Trophoblast cell (in vitro differentiated cells and primary cell): ENCODE measurements at regions not wholly inside any gene's neighbourhood (a gene's known extent, or its start where the extent isn't known, plus 50 kb on each side); places are given as distances from the start of the nearest gene placed in this dataset.

Experiments used
- DNase-seq, 2 donors: peaks; one replicate each; pipeline ENCODE4 v3.0.0-alpha.2; 2016
- H2AFZ ChIP-seq: 2 replicates; pipeline ENCODE4 v1.6.1; 2013; ENCODE audit warnings: low read length, moderate library complexity, mild to moderate bottlenecking; ENCODE audit not compliant: insufficient read depth, poor library complexity
- H2AK5ac ChIP-seq: 2 replicates; pipeline ENCODE4 v1.6.1; 2013; ENCODE audit warnings: mild to moderate bottlenecking, low read length
- H2BK120ac ChIP-seq: 2 replicates; pipeline ENCODE4 v1.6.1; 2013; ENCODE audit warnings: low read length, mild to moderate bottlenecking, moderate library complexity; ENCODE audit not compliant: insufficient read depth, poor library complexity
- H2BK12ac ChIP-seq: 2 replicates; pipeline ENCODE4 v1.6.1; 2013; ENCODE audit warnings: mild to moderate bottlenecking, low read length, moderate library complexity
- H2BK5ac ChIP-seq: 2 replicates; pipeline ENCODE4 v1.6.1; 2013; ENCODE audit warnings: low read length, low read depth, moderate library complexity, mild to moderate bottlenecking; ENCODE audit not compliant: poor library complexity
- H3K14ac ChIP-seq: 2 replicates; pipeline ENCODE4 v1.6.1; 2013; ENCODE audit warnings: mild to moderate bottlenecking, low read length
- H3K18ac ChIP-seq: 2 replicates; pipeline ENCODE4 v1.6.1; 2013; ENCODE audit warnings: mild to moderate bottlenecking, low read length
- H3K23ac ChIP-seq: 2 replicates; pipeline ENCODE4 v1.6.1; 2013; ENCODE audit warnings: low read length
- H3K27ac ChIP-seq: 2 replicates; pipeline ENCODE4 v1.5.1; 2013; ENCODE audit warnings: low read depth, mild to moderate bottlenecking, inconsistent platforms, low read length, moderate library complexity
- H3K27me3 ChIP-seq: 2 replicates; pipeline ENCODE4 v1.6.1; 2013; ENCODE audit warnings: inconsistent platforms, mild to moderate bottlenecking, low read length, moderate library complexity; ENCODE audit not compliant: insufficient read depth
- H3K36me3 ChIP-seq, 2 experiments: 1 replicate in 1 of 2; 2 replicates in 1 of 2; pipeline ENCODE4 v1.6.1; 2013; ENCODE audit warnings: low read length in 2 of 2, mild to moderate bottlenecking in 2 of 2, moderate library complexity in 1 of 2; ENCODE audit not compliant: insufficient read depth in 2 of 2, control insufficient read depth in 1 of 2
- H3K4ac ChIP-seq: 2 replicates; pipeline ENCODE4 v1.6.1; 2013; ENCODE audit warnings: low read depth, mild to moderate bottlenecking, low read length, moderate library complexity
- H3K4me1 ChIP-seq, 2 experiments: 1 replicate in 1 of 2; 2 replicates in 1 of 2; pipeline ENCODE4 v1.6.1; 2013; ENCODE audit warnings: low read length in 2 of 2, mild to moderate bottlenecking in 2 of 2, moderate library complexity in 1 of 2; ENCODE audit not compliant: insufficient read depth in 2 of 2, control insufficient read depth in 1 of 2
- H3K4me2 ChIP-seq: 2 replicates; pipeline ENCODE4 v1.6.1; 2013; ENCODE audit warnings: inconsistent platforms, mild to moderate bottlenecking, low read length, moderate library complexity
- H3K4me3 ChIP-seq: 2 replicates; pipeline ENCODE4 v1.5.1; 2013; ENCODE audit warnings: mild to moderate bottlenecking, low read depth, low read length, inconsistent platforms
- H3K79me1 ChIP-seq: one replicate; pipeline ENCODE4 v1.6.1; 2013; ENCODE audit warnings: low read length
- H3K79me2 ChIP-seq: 2 replicates; pipeline ENCODE4 v1.6.1; 2013; ENCODE audit warnings: low read length, mild to moderate bottlenecking; ENCODE audit not compliant: control insufficient read depth, insufficient read depth, poor library complexity
- H3K9ac ChIP-seq: 2 replicates; pipeline ENCODE4 v1.6.1; 2013; ENCODE audit warnings: mild to moderate bottlenecking, low read length
- H3K9me3 ChIP-seq: 2 replicates; pipeline ENCODE4 v1.6.1; 2013; ENCODE audit warnings: low read depth, mild to moderate bottlenecking, control low read depth, inconsistent platforms, low read length; ENCODE audit not compliant: insufficient read depth
- H4K12ac ChIP-seq: 2 replicates; pipeline ENCODE4 v1.6.1; 2013; ENCODE audit warnings: low read depth, mild to moderate bottlenecking, low read length, moderate library complexity
- H4K8ac ChIP-seq: 2 replicates; pipeline ENCODE4 v1.6.1; 2013; ENCODE audit warnings: low read depth, mild to moderate bottlenecking, low read length, moderate library complexity
- H4K91ac ChIP-seq: one replicate; pipeline ENCODE4 v1.6.1; 2013; ENCODE audit warnings: low read depth, mild to moderate bottlenecking, low read length, moderate library complexity
- WGBS: extraction: QIAGEN DNeasy Blood & Tissue Kit; methylation state at CpG from one replicate; pipeline ENCODE4 v1.1.7; 2013; ENCODE audit warnings: missing lambda C conversion rate; ENCODE audit not compliant: insufficient read length, insufficient coverage; ENCODE audit errors: extremely low coverage; 5-methylcytosine and 5-hydroxymethylcytosine counted together

DNA sequence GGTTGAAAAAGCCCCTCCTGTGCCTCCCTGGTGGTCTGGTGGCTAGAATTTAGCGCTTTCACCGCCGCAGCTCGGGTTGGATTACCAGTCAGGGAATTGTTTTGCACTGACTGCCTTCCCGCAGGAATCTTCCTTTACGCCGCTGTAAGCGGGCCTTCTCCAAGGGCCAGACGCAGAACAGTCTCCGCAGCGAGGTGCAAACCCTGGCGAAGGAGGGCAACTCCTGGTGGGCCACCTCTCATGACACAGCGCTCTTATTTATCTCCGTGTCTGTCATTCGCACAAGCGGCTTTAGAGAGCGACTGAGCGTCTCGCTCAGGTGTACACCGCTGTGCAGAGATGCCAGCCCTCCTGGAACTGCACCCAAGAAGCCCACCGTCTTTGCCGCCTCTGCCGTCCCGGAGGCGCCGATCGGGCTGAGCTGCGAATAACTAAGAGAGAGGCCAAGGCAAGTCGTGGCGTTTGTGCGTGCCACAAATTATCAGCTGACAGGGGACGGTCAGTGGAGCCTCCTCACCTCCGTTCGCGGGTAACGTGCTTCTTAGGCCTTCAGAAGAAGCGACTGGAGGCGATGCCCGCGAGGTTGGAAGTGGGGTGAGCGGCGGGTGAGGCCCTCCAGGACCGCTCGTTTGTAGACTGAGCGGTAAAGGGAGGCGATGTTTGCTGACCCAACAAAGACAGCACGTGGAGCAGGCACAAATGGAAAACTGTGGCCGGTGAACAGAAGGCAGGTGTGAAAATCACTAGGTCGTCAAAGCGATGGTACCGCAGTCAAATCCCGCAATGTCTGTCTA lies 93.5 kb downstream of the PRKAB2 start:
- Histone ChIP-seq H2BK120ac (no peak overlapping the region), H3K18ac (no peak overlapping the region), H3K4ac (no peak overlapping the region), H3K36me3 (no peaks in the 10 kb centered on the region), H2BK12ac (no peak overlapping the region), H3K23ac (no peak overlapping the region), H4K12ac (no peak overlapping the region), H3K27me3 (peaks cover 58% of the 10 kb centered on the region), H3K9ac (no peak overlapping the region), H4K91ac (no peak overlapping the region), H3K4me3 (no peak overlapping the region), H2BK5ac (no peak overlapping the region), H3K4me2 (no peak overlapping the region), H3K4me1 (peaks cover 8 to 11% of the 10 kb centered on the region in 2 experiments), H3K14ac (no peak overlapping the region), H3K79me1 (no peaks in the 10 kb centered on the region), H2AK5ac (no peak overlapping the region), H2AFZ (no peak overlapping the region), H3K9me3 (peaks cover 5% of the 10 kb centered on the region), H4K8ac (no peak overlapping the region), H3K27ac (no peak overlapping the region), H3K79me2 (no peaks in the 10 kb centered on the region)
- WGBS, result no CpG with 5 or more reads among the region's 52 CpGs
- no peak for DNase-seq

DNA sequence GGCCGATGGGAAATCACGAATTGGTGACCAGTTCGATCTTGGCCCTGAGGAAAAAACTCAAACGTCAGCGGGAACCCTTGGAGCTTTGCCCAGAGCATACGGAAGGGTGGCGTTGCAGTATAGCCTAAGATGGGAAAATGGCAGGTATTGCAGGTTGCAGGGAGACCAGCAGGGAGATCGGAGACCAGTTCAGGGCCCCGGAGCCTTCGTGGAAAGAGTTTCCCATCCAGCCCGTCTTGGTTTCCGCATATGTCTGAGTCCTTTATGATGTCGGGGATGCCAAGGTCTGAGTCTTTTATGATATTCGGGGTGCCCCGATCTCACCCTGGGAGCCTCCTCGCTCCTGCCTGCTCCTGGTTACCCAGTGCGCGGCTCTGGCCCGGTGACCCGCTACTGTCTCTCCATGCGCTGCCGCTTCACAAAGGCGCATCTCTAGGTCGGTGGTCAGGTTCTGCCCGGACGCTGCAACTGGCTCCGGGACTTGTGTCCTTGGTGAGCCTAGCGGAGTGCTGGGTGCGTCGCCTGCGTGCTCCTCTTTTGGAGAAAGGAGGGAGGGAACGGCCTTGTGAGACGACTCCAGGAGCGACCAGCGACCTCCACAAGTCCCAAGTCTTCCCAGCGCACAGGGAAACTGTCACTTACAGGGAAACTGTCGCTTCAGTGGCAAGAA lies 94.2 kb downstream of the PRKAB2 start:
- no peak for DNase-seq
- no peaks in the 10 kb centered on the region for H3K36me3 ChIP-seq

DNA sequence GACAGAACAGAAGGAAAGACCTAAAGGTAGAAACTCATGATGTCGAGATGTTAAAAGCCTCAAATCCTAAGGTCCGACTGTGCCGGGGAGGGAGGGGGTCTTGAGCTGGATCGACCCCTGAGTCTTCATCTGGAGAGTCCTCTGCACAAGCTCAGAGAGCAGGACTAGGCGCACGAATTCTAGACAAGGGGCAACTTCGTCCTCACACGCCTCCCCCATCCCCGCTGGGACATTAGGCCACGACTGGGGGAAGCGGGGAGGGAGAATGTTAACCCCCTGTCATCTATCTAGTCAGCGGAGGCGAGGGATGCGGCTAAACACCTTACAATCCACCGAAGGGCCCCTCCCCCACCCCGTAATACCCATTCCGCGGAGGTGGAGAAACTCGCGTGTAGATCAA lies 94.7 kb downstream of the PRKAB2 start:
- Histone ChIP-seq H3K4me3 (no peak overlapping the region), H3K14ac (no peak overlapping the region), H3K27ac (no peak overlapping the region), H3K9ac (no peak overlapping the region), H3K4me1 (peaks cover 7 to 10% of the 10 kb centered on the region in 2 experiments), H3K36me3 (no peaks in the 10 kb centered on the region), H3K18ac (no peak overlapping the region), H2AFZ (no peak overlapping the region), H3K79me1 (no peaks in the 10 kb centered on the region), H4K91ac (no peak overlapping the region), H3K4ac (no peak overlapping the region), H3K9me3 (peaks cover 5% of the 10 kb centered on the region), H4K12ac (no peak overlapping the region), H3K79me2 (no peaks in the 10 kb centered on the region), H2AK5ac (no peak overlapping the region), H2BK12ac (no peak overlapping the region), H3K23ac (no peak overlapping the region), H3K4me2 (no peak overlapping the region), H3K27me3 (peaks cover 69% of the 10 kb centered on the region), H4K8ac (no peak overlapping the region), H2BK5ac (no peak overlapping the region), H2BK120ac (no peak overlapping the region)
- DNase-seq, result no peak
- no CpG with 5 or more reads among the region's 20 CpGs for WGBS

More for the DNA sequence above, 94.2 kb downstream of the PRKAB2 start:
- no peak overlapping the region for H2BK120ac ChIP-seq
- H3K27ac ChIP-seq, result no peak overlapping the region
- H2BK12ac ChIP-seq, result no peak overlapping the region
- no peak overlapping the region for H3K18ac ChIP-seq
- H4K91ac ChIP-seq, result no peak overlapping the region
- H4K8ac ChIP-seq, result no peak overlapping the region
- H3K9ac ChIP-seq, result no peak overlapping the region
- no peak overlapping the region for H2AK5ac ChIP-seq
- no peak overlapping the region for H3K4ac ChIP-seq
- H3K14ac ChIP-seq, result no peak overlapping the region
- peaks cover 5% of the 10 kb centered on the region for H3K9me3 ChIP-seq
- peaks cover 64% of the 10 kb centered on the region for H3K27me3 ChIP-seq
- no CpG with 5 or more reads among the region's 37 CpGs for WGBS
- H3K4me3 ChIP-seq, result no peak overlapping the region
- no peaks in the 10 kb centered on the region for H3K79me2 ChIP-seq
- H3K4me1 ChIP-seq, result peaks cover 7 to 10% of the 10 kb centered on the region in 2 experiments
- no peak overlapping the region for H3K4me2 ChIP-seq
- H4K12ac ChIP-seq, result no peak overlapping the region
- no peak overlapping the region for H3K23ac ChIP-seq
- no peaks in the 10 kb centered on the region for H3K79me1 ChIP-seq
- no peak overlapping the region for H2BK5ac ChIP-seq
- no peak overlapping the region for H2AFZ ChIP-seq

DNA sequence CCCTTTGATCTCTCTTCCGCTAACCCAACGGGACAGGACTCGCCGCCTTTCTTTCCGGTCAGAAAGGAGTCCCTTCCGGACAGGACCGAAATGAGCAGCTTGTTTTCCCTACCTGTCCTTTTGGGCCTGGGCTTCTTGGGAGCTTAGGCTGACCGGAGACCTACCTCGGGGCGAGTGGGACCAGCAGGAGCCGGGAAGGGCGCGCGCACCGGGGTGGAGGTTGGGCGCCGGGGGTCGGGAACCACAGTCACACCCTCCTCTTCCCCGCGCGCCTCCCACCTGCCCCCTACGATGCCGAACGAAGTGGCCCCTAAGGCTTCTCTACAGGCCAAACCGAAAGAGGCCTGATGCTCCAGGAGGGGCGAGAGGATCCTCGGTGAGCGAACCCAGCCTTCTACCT lies 95.2 kb downstream of the PRKAB2 start:
- Histone ChIP-seq H3K79me1 (no peaks in the 10 kb centered on the region), H3K4me3 (no peak overlapping the region), H4K91ac (no peak overlapping the region), H3K4me2 (no peak overlapping the region), H2BK120ac (no peak overlapping the region), H3K27me3 (peaks cover 72% of the 10 kb centered on the region), H2BK12ac (no peak overlapping the region), H2AFZ (no peak overlapping the region), H3K23ac (no peak overlapping the region), H3K4me1 (peaks cover 9 to 10% of the 10 kb centered on the region in 2 experiments), H3K9me3 (peaks cover 8% of the 10 kb centered on the region), H2AK5ac (no peak overlapping the region), H4K12ac (no peak overlapping the region), H3K18ac (no peak overlapping the region), H3K36me3 (no peaks in the 10 kb centered on the region), H4K8ac (no peak overlapping the region), H3K79me2 (no peaks in the 10 kb centered on the region), H3K27ac (no peak overlapping the region), H3K14ac (no peak overlapping the region), H3K4ac (no peak overlapping the region), H3K9ac (no peak overlapping the region), H2BK5ac (no peak overlapping the region)
- WGBS, result no CpG with 5 or more reads among the region's 28 CpGs
- DNase-seq, result no peak
